Upper lobe of right lung (tissue), 1 donor: ENCODE measurements at regions not wholly inside any gene's neighbourhood (a gene's known extent, or its start where the extent isn't known, plus 50 kb on each side); places are given as distances from the start of the nearest gene placed in this dataset.

Experiments
- ATAC-seq: fragments of 200-7000 bp; cut with Tn5 transposase; one replicate; pipeline ENCODE4 v1.9.1; 2020; ENCODE audit warnings: mild to moderate bottlenecking, moderate library complexity
- DNase-seq: peaks from one replicate; pipeline ENCODE4 v3.0.0-alpha.2; 2020
- H3K27ac ChIP-seq: fragments of 200-600 bp; one replicate; pipeline ENCODE4 v1.8.0; 2022
- H3K27me3 ChIP-seq: fragments of 200-600 bp; one replicate; pipeline ENCODE4 v1.8.0; 2022; ENCODE audit warnings: mild to moderate bottlenecking
- H3K36me3 ChIP-seq: fragments of 200-600 bp; one replicate; pipeline ENCODE4 v1.8.0; 2022
- H3K4me1 ChIP-seq: fragments of 200-600 bp; one replicate; pipeline ENCODE4 v1.8.0; 2022
- H3K4me3 ChIP-seq: fragments of 200-600 bp; one replicate; pipeline ENCODE4 v1.8.0; 2022; ENCODE audit warnings: mild to moderate bottlenecking
- H3K9me3 ChIP-seq: fragments of 200-600 bp; one replicate; pipeline ENCODE4 v1.8.0; 2022
- CTCF ChIP-seq: fragments of 200-600 bp; IDR thresholded peaks from one replicate; pipeline ENCODE4 v1.8.0; 2022; ENCODE audit warnings: antibody characterized with exemption
- intact Hi-C: fragments of 100-400 bp; cut with DNase I; formaldehyde crosslinking; loops from one replicate; pipeline ENCODE4 v1.11.0; 2022
- donor health status: DM: no; HTN: yes; CAD: no; lungs with severe emphysema.

- H3K27me3 ChIP-seq = no peaks in the 10 kb centered on the region
- intact Hi-C loops = no loop called here
- H3K9me3 ChIP-seq = no peaks in the 10 kb centered on the region
- H3K4me3 ChIP-seq = no peak overlapping the region
- H3K27ac ChIP-seq = no peak overlapping the region
- no peak for DNase-seq
- TF ChIP-seq CTCF = no peak
- no peaks in the 10 kb centered on the region for H3K4me1 ChIP-seq
- ATAC-seq = no peak
- H3K36me3 ChIP-seq = no peaks in the 10 kb centered on the region
Observed at GRCh38 chr2:217208867-217209266, 349.0 kb upstream of the TNP1 start.

- Histone ChIP-seq H3K36me3 (no peaks in the 10 kb centered on the region), H3K4me1 (no peaks in the 10 kb centered on the region), H3K9me3 (no peaks in the 10 kb centered on the region), H3K4me3 (no peak overlapping the region), H3K27me3 (no peaks in the 10 kb centered on the region), H3K27ac (no peak overlapping the region)
- DNase-seq (no peak), ATAC-seq (no peak)
- intact Hi-C loops = no loop called here
- no peak for TF ChIP-seq CTCF
Observed at GRCh38 chr2:217207699-217208010, 347.8 kb upstream of the TNP1 start.

- no peak for DNase-seq
- Histone ChIP-seq H3K36me3 (no peaks in the 10 kb centered on the region), H3K27ac (no peak overlapping the region), H3K4me1 (no peaks in the 10 kb centered on the region), H3K4me3 (no peak overlapping the region), H3K27me3 (no peaks in the 10 kb centered on the region), H3K9me3 (no peaks in the 10 kb centered on the region)
- intact Hi-C loops = no loop called here
- no peak for ATAC-seq
- TF ChIP-seq CTCF = no peak
Observed at GRCh38 chr2:217206907-217207698, 347.2 kb upstream of the TNP1 start.

GRCh38 chr2:217206016-217206725, 346.3 kb upstream of the TNP1 start:
- H3K36me3 ChIP-seq = no peaks in the 10 kb centered on the region
- no peaks in the 10 kb centered on the region for H3K4me1 ChIP-seq
- no peaks in the 10 kb centered on the region for H3K27me3 ChIP-seq
- no peak overlapping the region for H3K27ac ChIP-seq
- no peak for DNase-seq
- ATAC-seq = no peak
- no peak overlapping the region for H3K4me3 ChIP-seq
- H3K9me3 ChIP-seq = no peaks in the 10 kb centered on the region
- intact Hi-C loops = no loop called here
- TF ChIP-seq CTCF = no peak

GRCh38 chr2:217204358-217204757, 344.5 kb upstream of the TNP1 start:
- intact Hi-C loops = no loop called here

More at GRCh38 chr2:217204358-217204757, 344.5 kb upstream of the TNP1 start:
- H3K27ac ChIP-seq = no peak overlapping the region
- no peak for DNase-seq
- no peaks in the 10 kb centered on the region for H3K36me3 ChIP-seq
- H3K4me1 ChIP-seq = no peaks in the 10 kb centered on the region
- no peaks in the 10 kb centered on the region for H3K27me3 ChIP-seq
- no peaks in the 10 kb centered on the region for H3K9me3 ChIP-seq
- no peak for TF ChIP-seq CTCF
- H3K4me3 ChIP-seq = no peak overlapping the region
- ATAC-seq = no peak
